ENCODE measurements at regions not wholly inside any gene's neighbourhood (a gene's known extent, or its start where the extent isn't known, plus 50 kb on each side); places are given as distances from the start of the nearest gene placed in this dataset.

- TF ChIP-seq CTCF (IDR thresholded peaks at IDR 0.05 in 2 of 3, conservative IDR thresholded peaks at IDR 0.05 in 1 of 3; ENCODE audit: borderline replicate concordance in 1 of 3, insufficient read depth in 1 of 3, low read depth in 2 of 3, low read length in 2 of 3) (no peak), YY1 (IDR thresholded peaks at IDR 0.05; ENCODE audit: extremely low read depth, insufficient replicate concordance, low read depth, low read length) (no peak), POLR2A (IDR thresholded peaks at IDR 0.05; ENCODE audit: borderline replicate concordance, extremely low read depth, insufficient read depth, insufficient read length) (no peak), POLR2AphosphoS5 (IDR thresholded peaks at IDR 0.05; ENCODE audit: low read depth, low read length) (no peak), EZH2 (IDR thresholded peaks at IDR 0.05) (no peak), CEBPB (IDR thresholded peaks at IDR 0.05; ENCODE audit: low read depth) (no peak), REST (IDR thresholded peaks at IDR 0.05; ENCODE audit: low read depth) (no peak), SRF (IDR thresholded peaks at IDR 0.05; ENCODE audit: low read depth) (no peak), SP1 (IDR thresholded peaks at IDR 0.05; ENCODE audit: low read depth) (no peak), ATF3 (IDR thresholded peaks at IDR 0.05) (no peak)
Measured at GRCh38 chr22:19577422-19577966, 53.3 kb upstream of the CLDN5 start.
